ENCODE measurements at regions not wholly inside any gene's neighbourhood (a gene's known extent, or its start where the extent isn't known, plus 50 kb on each side); places are given as distances from the start of the nearest gene placed in this dataset.

DNA sequence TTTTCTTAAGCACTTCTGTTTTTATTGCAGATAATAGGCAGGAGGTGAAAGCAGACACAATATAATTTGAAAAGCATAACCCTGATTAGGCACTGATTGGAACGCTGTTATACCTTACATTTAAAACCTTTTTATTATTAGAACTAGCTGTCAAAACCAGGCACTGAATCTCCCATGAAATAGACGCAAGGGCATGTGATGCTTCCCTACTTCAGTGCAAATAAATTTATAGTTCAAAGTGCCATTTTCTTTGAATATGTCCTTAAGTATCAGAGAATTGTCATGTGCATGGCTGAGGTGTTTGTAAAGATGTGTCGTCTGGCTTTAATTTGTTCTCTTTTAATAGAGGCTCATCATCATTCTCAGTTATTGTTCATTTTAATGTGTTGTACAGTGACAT lies 386.0 kb downstream of the NR2F2 start (continued):
- TF ChIP-seq, protein P1, sequence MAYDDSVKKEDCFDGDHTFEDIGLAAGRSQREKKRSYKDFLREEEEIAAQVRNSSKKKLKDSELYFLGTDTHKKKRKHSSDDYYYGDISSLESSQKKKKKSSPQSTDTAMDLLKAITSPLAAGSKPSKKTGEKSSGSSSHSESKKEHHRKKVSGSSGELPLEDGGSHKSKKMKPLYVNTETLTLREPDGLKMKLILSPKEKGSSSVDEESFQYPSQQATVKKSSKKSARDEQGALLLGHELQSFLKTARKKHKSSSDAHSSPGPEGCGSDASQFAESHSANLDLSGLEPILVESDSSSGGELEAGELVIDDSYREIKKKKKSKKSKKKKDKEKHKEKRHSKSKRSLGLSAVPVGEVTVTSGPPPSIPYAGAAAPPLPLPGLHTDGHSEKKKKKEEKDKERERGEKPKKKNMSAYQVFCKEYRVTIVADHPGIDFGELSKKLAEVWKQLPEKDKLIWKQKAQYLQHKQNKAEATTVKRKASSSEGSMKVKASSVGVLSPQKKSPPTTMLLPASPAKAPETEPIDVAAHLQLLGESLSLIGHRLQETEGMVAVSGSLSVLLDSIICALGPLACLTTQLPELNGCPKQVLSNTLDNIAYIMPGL (CRISPR knock-in tag; IDR thresholded peaks at IDR 0.05): no peak
- no peak for TF ChIP-seq PHTF2 (CRISPR knock-in tag; IDR thresholded peaks at IDR 0.05)
- no peak for TF ChIP-seq MXD1 (CRISPR knock-in tag; IDR thresholded peaks at IDR 0.05; ENCODE audit: borderline replicate concordance, poor library complexity, severe bottlenecking)

GRCh38 chr15:96720251-96720650 lies 389.8 kb downstream of the NR2F2 start:
- no TSS peak for BruUV-seq (replicated peaks)
- FAIRE-seq: no peak
- TF ChIP-seq ZFX (CRISPR knock-in tag; IDR thresholded peaks at IDR 0.05): no peak
- TF ChIP-seq KDM1A (IDR thresholded peaks at IDR 0.05): no peak
- no peak for TF ChIP-seq ELF2 (CRISPR knock-in tag; IDR thresholded peaks at IDR 0.05)
- no peak for TF ChIP-seq CSDE1 (IDR thresholded peaks at IDR 0.05)
- TF ChIP-seq HDAC8 (tag; IDR thresholded peaks at IDR 0.05): no peak
- no peak for TF ChIP-seq THAP7 (CRISPR knock-in tag; IDR thresholded peaks at IDR 0.05)
- TF ChIP-seq TFAM (CRISPR knock-in tag; conservative IDR thresholded peaks at IDR 0.05): no peak
- TF ChIP-seq CEBPG (CRISPR knock-in tag; IDR thresholded peaks at IDR 0.05): no peak
- no peak for TF ChIP-seq CEBPG (tag; conservative IDR thresholded peaks at IDR 0.05 in 1 of 2, IDR thresholded peaks at IDR 0.05 in 1 of 2)
- no peak for TF ChIP-seq ZNF518B (CRISPR knock-in tag; IDR thresholded peaks at IDR 0.05)
- TF ChIP-seq POU5F1 (IDR thresholded peaks at IDR 0.05; ENCODE audit: borderline replicate concordance, low read depth, low read length, partially characterized antibody): no peak
- no peak for TF ChIP-seq SP2 (IDR thresholded peaks at IDR 0.05; ENCODE audit: extremely low read depth, low read depth, low read length, poor library complexity, severe bottlenecking)

More at GRCh38 chr15:96720251-96720650, 389.8 kb downstream of the NR2F2 start:
- no peaks in the 10 kb centered on the region for H3K79me2 ChIP-seq (ENCODE audit: control insufficient read depth, insufficient read depth, low read length)
- H3K4me1 ChIP-seq (replicated peaks in 1 of 2; ENCODE audit: control insufficient read depth in 2 of 2, insufficient read depth in 2 of 2, low read length in 2 of 2): no peaks in the 10 kb centered on the region; a peak in 1 of 5 replicates
- H3K4me3 ChIP-seq: no peak overlapping the region
- H3K27ac ChIP-seq (ENCODE audit: extremely low read depth, low read depth, low read length): no peak overlapping the region
- no peaks in the 10 kb centered on the region for H3K9me3 ChIP-seq (replicated peaks; ENCODE audit: control insufficient read depth, insufficient read depth, low read depth, low read length)
- no peaks in the 10 kb centered on the region for H3K27me3 ChIP-seq (ENCODE audit: control insufficient read depth in 2 of 2, insufficient read depth in 2 of 2, low read length in 2 of 2)
- DNase-seq (ENCODE audit: extremely low read depth in 1 of 4, low spot score in 3 of 4): no peak
- no peaks in the 10 kb centered on the region for H4K20me1 ChIP-seq (replicated peaks; ENCODE audit: control insufficient read depth, insufficient read depth, low read length)
- CTCF ChIA-PET (ENCODE audit: low intra/inter-chr PET ratio): no interaction called here
- no peaks in the 10 kb centered on the region for H3K36me3 ChIP-seq (ENCODE audit: control insufficient read depth, insufficient read depth, low read length)
- POLR2A ChIA-PET: no interaction called here
- H3K9me1 ChIP-seq (ENCODE audit: control insufficient read depth, insufficient read depth, low read length): no peaks in the 10 kb centered on the region
- no peak for ATAC-seq
- H2AFZ ChIP-seq (ENCODE audit: low read depth, low read length): no peak overlapping the region
- in situ Hi-C loops (cut with MboI): no loop called here
- no peak overlapping the region for H3K4me2 ChIP-seq (ENCODE audit: insufficient read depth, low read length)
- 0% methylated on average over 8 of the region's 8 CpGs for WGBS (ENCODE audit: insufficient coverage, low coverage, missing lambda C conversion rate)
- intact Hi-C loops (cut with micrococcal nuclease): no loop called here
- H3K9ac ChIP-seq (ENCODE audit: insufficient read depth in 1 of 2, low read depth in 2 of 2, low read length in 2 of 2): no peak overlapping the region

Measured in K562 (cell line).